Calu3 (cell line): ENCODE measurements at regions not wholly inside any gene's neighbourhood (a gene's known extent, or its start where the extent isn't known, plus 50 kb on each side); places are given as distances from the start of the nearest gene placed in this dataset.

Source experiments
- BruUV-seq: library from RNA; stranded (reverse); fragments of 400-500 nt; replicated peaks from 2 replicates; lab custom pipeline; 2021; lab: Mats Ljungman, UMichigan
- CTCF ChIA-PET: fragments of 300-600 bp; sonication (Branson Sonifier 250); formaldehyde crosslinking; loops from one replicate; lab custom pipeline; 2022; ENCODE audit warnings: antibody characterized with exemption; lab: Charles Lee
- DNase-seq: peaks from one replicate; pipeline ENCODE4 v3.0.0; 2022
- H3K27ac Mint-ChIP-seq: one replicate; pipeline ENCODE4 v1.8.0; 2022; ENCODE audit warnings: mixed read lengths; ENCODE audit not compliant: unreplicated experiment
- H3K27me3 Mint-ChIP-seq: one replicate; pipeline ENCODE4 v1.8.0; 2022; ENCODE audit warnings: mixed read lengths; ENCODE audit not compliant: unreplicated experiment
- H3K36me3 Mint-ChIP-seq: one replicate; pipeline ENCODE4 v1.8.0; 2022; ENCODE audit warnings: mild to moderate bottlenecking, moderate library complexity, mixed read lengths; ENCODE audit not compliant: insufficient read depth, unreplicated experiment
- H3K4me1 Mint-ChIP-seq: one replicate; pipeline ENCODE4 v1.8.0; 2022; ENCODE audit warnings: mild to moderate bottlenecking, low read depth, mixed read lengths; ENCODE audit not compliant: unreplicated experiment
- H3K4me3 Mint-ChIP-seq: one replicate; pipeline ENCODE4 v1.8.0; 2022; ENCODE audit warnings: mild to moderate bottlenecking, low read depth, moderate library complexity, mixed read lengths; ENCODE audit not compliant: unreplicated experiment
- H3K9me3 Mint-ChIP-seq: one replicate; pipeline ENCODE4 v1.8.0; 2022; ENCODE audit warnings: low read depth, mixed read lengths; ENCODE audit not compliant: unreplicated experiment
- CTCF ChIP-seq: fragments of 200-600 bp; IDR thresholded peaks from one replicate; pipeline ENCODE4 v1.8.0; 2022; ENCODE audit warnings: antibody characterized with exemption; ENCODE audit not compliant: unreplicated experiment
- intact Hi-C: fragments of 100-400 bp; cut with micrococcal nuclease; formaldehyde crosslinking; loops from one replicate; pipeline ENCODE4 v1.10.0; 2022; ENCODE audit not compliant: unreplicated experiment

- intact Hi-C loops: no loop called here
- no peak overlapping the region for H3K4me3 Mint-ChIP-seq
- DNase-seq: no peak
- H3K27me3 Mint-ChIP-seq: no peaks in the 10 kb centered on the region
- BruUV-seq: no TSS peak
- no peak for TF ChIP-seq CTCF
- H3K4me1 Mint-ChIP-seq: no peaks in the 10 kb centered on the region
- no peaks in the 10 kb centered on the region for H3K36me3 Mint-ChIP-seq
- H3K27ac Mint-ChIP-seq: no peak overlapping the region
- peaks cover 3% of the 10 kb centered on the region for H3K9me3 Mint-ChIP-seq
- CTCF ChIA-PET: interaction anchor here (0.7 kb wide), 1 partner anchor 587 kb away, joined by 4 read pairs; no protein-coding TSS in a partner anchor
Measured at GRCh38 chr18:40841063-40841462, 1114.0 kb upstream of the PIK3C3 start.

- no peaks in the 10 kb centered on the region for H3K4me1 Mint-ChIP-seq
- no TSS peak for BruUV-seq
- H3K27me3 Mint-ChIP-seq: no peaks in the 10 kb centered on the region
- no peak for DNase-seq
- CTCF ChIA-PET: interaction anchor here (0.7 kb wide), 1 partner anchor 202 kb away, joined by 3 read pairs; no protein-coding TSS in a partner anchor
- no peak overlapping the region for H3K4me3 Mint-ChIP-seq
- peaks cover 5% of the 10 kb centered on the region for H3K9me3 Mint-ChIP-seq
- H3K36me3 Mint-ChIP-seq: no peaks in the 10 kb centered on the region
- TF ChIP-seq CTCF: no peak
- intact Hi-C loops: no loop called here
- H3K27ac Mint-ChIP-seq: no peak overlapping the region
Measured at GRCh38 chr18:40832362-40832761, 1122.7 kb upstream of the PIK3C3 start.

GRCh38 chr18:40824291-40824690 is 1130.7 kb upstream of the PIK3C3 start:
- Mint-ChIP-seq H3K27me3 (no peaks in the 10 kb centered on the region), H3K4me3 (no peak overlapping the region), H3K27ac (no peak overlapping the region), H3K9me3 (peaks cover 12% of the 10 kb centered on the region), H3K36me3 (no peaks in the 10 kb centered on the region), H3K4me1 (no peaks in the 10 kb centered on the region)
- CTCF ChIA-PET: interaction anchor here (0.6 kb wide), 1 partner anchor 75 kb away, joined by 3 read pairs; no protein-coding TSS in a partner anchor
- no TSS peak for BruUV-seq
- no peak for TF ChIP-seq CTCF
- intact Hi-C loops: no loop called here
- DNase-seq: no peak

GRCh38 chr18:40821596-40822243 is 1133.3 kb upstream of the PIK3C3 start:
- Mint-ChIP-seq H3K4me3 (no peak overlapping the region), H3K27ac (no peak overlapping the region), H3K36me3 (no peaks in the 10 kb centered on the region), H3K4me1 (no peaks in the 10 kb centered on the region), H3K27me3 (no peaks in the 10 kb centered on the region), H3K9me3 (peaks cover 14% of the 10 kb centered on the region)
- BruUV-seq: no TSS peak
- CTCF ChIA-PET: no interaction called here
- no peak for DNase-seq
- intact Hi-C loops: no loop called here
- TF ChIP-seq CTCF: no peak
